Caco-2 (cell line): ENCODE measurements at regions not wholly inside any gene's neighbourhood (a gene's known extent, or its start where the extent isn't known, plus 50 kb on each side); places are given as distances from the start of the nearest gene placed in this dataset.

Source experiments
- BruUV-seq: library from RNA; stranded (reverse); fragments of 400-500 nt; replicated peaks from 2 replicates; lab custom pipeline; 2021; lab: Mats Ljungman, UMichigan
- CTCF ChIA-PET: fragments of 300-600 bp; sonication (Branson Sonifier 250); formaldehyde crosslinking; loops from one replicate; lab custom pipeline; 2022; ENCODE audit warnings: antibody characterized with exemption; lab: Charles Lee
- POLR2A ChIA-PET: fragments of 300-600 bp; sonication (Branson Sonifier 250); formaldehyde crosslinking; loops from one replicate; lab custom pipeline; 2022; ENCODE audit warnings: antibody characterized with exemption; lab: Charles Lee
- DNase-seq, 2 experiments: peaks; one replicate each; pipeline versions ENCODE4 v3.0.0 to v3.0.0-alpha.2; 2020 to 2022
- H3K27me3 ChIP-seq: replicated peaks from 2 replicates; pipeline ENCODE4 v1.6.0; 2011; ENCODE audit warnings: low read length; ENCODE audit not compliant: control insufficient read depth, insufficient read depth
- H3K36me3 ChIP-seq: 2 replicates; pipeline ENCODE4 v1.5.1; 2011; ENCODE audit warnings: low read length; ENCODE audit not compliant: control insufficient read depth, insufficient read depth
- H3K4me1 ChIP-seq: fragments of 250-450 bp; sonication (Bioruptor Pico); 2 replicates; pipeline ENCODE4 v1.5.1; 2020; ENCODE audit warnings: mild to moderate bottlenecking
- H3K4me3 ChIP-seq: 2 replicates; pipeline ENCODE4 v1.5.1; 2011; ENCODE audit warnings: low read depth, mild to moderate bottlenecking, control low read depth, low read length
- H3K9me3 ChIP-seq: fragments of 250-450 bp; sonication (Bioruptor Pico); 2 replicates; pipeline ENCODE4 v1.5.1; 2020; ENCODE audit warnings: mild to moderate bottlenecking, moderate library complexity
- H3K27ac Mint-ChIP-seq: one replicate; pipeline ENCODE4 v1.8.0; 2022; ENCODE audit warnings: mixed read lengths; ENCODE audit not compliant: unreplicated experiment
- H3K27me3 Mint-ChIP-seq: one replicate; pipeline ENCODE4 v1.8.0; 2022; ENCODE audit warnings: mixed read lengths; ENCODE audit not compliant: insufficient read depth, unreplicated experiment
- H3K36me3 Mint-ChIP-seq: one replicate; pipeline ENCODE4 v1.8.0; 2022; ENCODE audit warnings: mild to moderate bottlenecking, mixed read lengths; ENCODE audit not compliant: insufficient read depth, unreplicated experiment
- H3K4me1 Mint-ChIP-seq: one replicate; pipeline ENCODE4 v1.8.0; 2022; ENCODE audit warnings: low read depth, mixed read lengths; ENCODE audit not compliant: unreplicated experiment
- H3K4me3 Mint-ChIP-seq: one replicate; pipeline ENCODE4 v1.8.0; 2022; ENCODE audit warnings: mild to moderate bottlenecking, moderate library complexity, mixed read lengths; ENCODE audit not compliant: unreplicated experiment
- H3K9me3 Mint-ChIP-seq: one replicate; pipeline ENCODE4 v1.8.0; 2022; ENCODE audit warnings: mixed read lengths; ENCODE audit not compliant: unreplicated experiment
- CTCF ChIP-seq, 2 experiments: fragments of 200-600 bp in 1 of 2; IDR thresholded peaks; 1 replicate in 1 of 2; 2 replicates in 1 of 2; pipeline versions ENCODE4 v1.5.1 to v1.8.0; 2011 to 2022; ENCODE audit warnings: antibody characterized with exemption in 1 of 2, control low read depth in 1 of 2, inconsistent platforms in 1 of 2, low read depth in 1 of 2, low read length in 1 of 2, mild to moderate bottlenecking in 1 of 2, moderate library complexity in 1 of 2; ENCODE audit not compliant: insufficient read depth in 1 of 2, severe bottlenecking in 1 of 2, unreplicated experiment in 1 of 2
- intact Hi-C: fragments of 100-400 bp; cut with micrococcal nuclease; formaldehyde crosslinking; loops from one replicate; pipeline ENCODE4 v1.10.0; 2022; ENCODE audit not compliant: unreplicated experiment

- Histone ChIP-seq H3K9me3 (no peaks in the 10 kb centered on the region), H3K36me3 (no peaks in the 10 kb centered on the region), H3K4me3 (no peak overlapping the region), H3K27me3 (no peaks in the 10 kb centered on the region), H3K4me1 (no peaks in the 10 kb centered on the region)
- ChIA-PET CTCF (no interaction called here), POLR2A (no interaction called here)
- Mint-ChIP-seq H3K9me3 (no peaks in the 10 kb centered on the region), H3K27ac (no peak overlapping the region), H3K4me3 (no peak overlapping the region), H3K4me1 (no peaks in the 10 kb centered on the region), H3K27me3 (peaks cover 20% of the 10 kb centered on the region), H3K36me3 (no peaks in the 10 kb centered on the region)
- intact Hi-C loops, result no loop called here
- no peak for DNase-seq
- no TSS peak for BruUV-seq
- TF ChIP-seq CTCF (IDR thresholded peaks at IDR 0.05; ENCODE audit: insufficient read depth in 1 of 2, low read depth in 1 of 2, low read length in 1 of 2, severe bottlenecking in 1 of 2, unreplicated experiment in 1 of 2), result no peak
Measured at GRCh38 chr14:76639606-76640229, 121.5 kb upstream of the VASH1 start.

DNA sequence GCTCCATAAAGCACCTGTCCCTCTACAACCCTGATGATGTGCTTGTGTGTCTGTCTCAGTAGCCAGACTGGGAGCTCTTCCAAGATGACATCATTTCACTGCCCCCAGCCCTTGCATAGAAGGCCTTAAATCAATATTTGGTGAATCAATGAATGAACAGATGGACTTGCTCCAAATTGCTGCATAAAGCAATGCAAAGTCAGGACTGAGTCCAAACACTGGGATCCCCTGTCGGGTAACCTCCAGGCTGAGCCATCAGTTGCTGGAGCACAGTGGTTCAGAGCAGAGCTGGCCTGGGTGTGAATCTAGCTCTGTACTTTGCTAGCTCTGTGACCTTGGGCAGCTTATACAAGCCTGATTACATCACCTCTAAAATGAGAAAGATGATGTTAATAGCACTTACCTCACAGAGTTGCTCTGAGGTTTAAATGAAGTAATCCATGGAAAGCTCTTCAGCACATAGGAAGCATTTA is 120.3 kb upstream of the VASH1 start:
- H3K4me1 Mint-ChIP-seq, result no peaks in the 10 kb centered on the region
- no peaks in the 10 kb centered on the region for H3K4me1 ChIP-seq
- H3K27ac Mint-ChIP-seq, result no peak overlapping the region
- no peaks in the 10 kb centered on the region for H3K27me3 ChIP-seq
- no peaks in the 10 kb centered on the region for H3K36me3 ChIP-seq
- intact Hi-C loops, result no loop called here
- H3K9me3 ChIP-seq, result no peaks in the 10 kb centered on the region
- ChIA-PET CTCF (no interaction called here), POLR2A (no interaction called here)
- no peak for DNase-seq
- no peak for TF ChIP-seq CTCF (IDR thresholded peaks at IDR 0.05; ENCODE audit: insufficient read depth in 1 of 2, low read depth in 1 of 2, low read length in 1 of 2, severe bottlenecking in 1 of 2, unreplicated experiment in 1 of 2)
- H3K9me3 Mint-ChIP-seq, result no peaks in the 10 kb centered on the region
- H3K4me3 Mint-ChIP-seq, result no peak overlapping the region
- H3K27me3 Mint-ChIP-seq, result peaks cover 19% of the 10 kb centered on the region
- no TSS peak for BruUV-seq
- no peak overlapping the region for H3K4me3 ChIP-seq
- H3K36me3 Mint-ChIP-seq, result no peaks in the 10 kb centered on the region

GRCh38 chr14:76641541-76641940 is 119.7 kb upstream of the VASH1 start:
- TF ChIP-seq CTCF (IDR thresholded peaks at IDR 0.05; ENCODE audit: insufficient read depth in 1 of 2, low read depth in 1 of 2, low read length in 1 of 2, severe bottlenecking in 1 of 2, unreplicated experiment in 1 of 2), result no peak
- no TSS peak for BruUV-seq

More at GRCh38 chr14:76641541-76641940, 119.7 kb upstream of the VASH1 start:
- Mint-ChIP-seq H3K27ac (no peak overlapping the region), H3K36me3 (no peaks in the 10 kb centered on the region), H3K4me3 (no peak overlapping the region), H3K27me3 (peaks cover 19% of the 10 kb centered on the region), H3K4me1 (no peaks in the 10 kb centered on the region), H3K9me3 (no peaks in the 10 kb centered on the region)
- Histone ChIP-seq H3K4me3 (no peak overlapping the region), H3K36me3 (no peaks in the 10 kb centered on the region), H3K27me3 (no peaks in the 10 kb centered on the region), H3K9me3 (no peaks in the 10 kb centered on the region), H3K4me1 (no peaks in the 10 kb centered on the region)
- DNase-seq, result no peak
- intact Hi-C loops, result no loop called here
- ChIA-PET CTCF (no interaction called here), POLR2A (no interaction called here)
